H1 (cell line): ENCODE measurements at regions not wholly inside any gene's neighbourhood (a gene's known extent, or its start where the extent isn't known, plus 50 kb on each side); places are given as distances from the start of the nearest gene placed in this dataset.

ENCODE experiments used
- KDM1A ChIP-seq: fragments of 200-600, 300-600 bp; sonication (generic); IDR thresholded peaks from 2 replicates; pipeline ENCODE4 v1.7.1; 2016; ENCODE audit warnings: mild to moderate bottlenecking, low read length, borderline replicate concordance
- SAP30 ChIP-seq: fragments of 300-600 bp; sonication (generic); IDR thresholded peaks from 2 replicates; pipeline ENCODE4 v1.7.1; 2012; ENCODE audit warnings: low read length, moderate library complexity, mild to moderate bottlenecking, inconsistent platforms; ENCODE audit not compliant: insufficient read depth, insufficient replicate concordance
- TF ChIP-seq, protein P1 (sequence below): fragments of 300-600 bp; sonication (generic); IDR thresholded peaks from 2 replicates; pipeline ENCODE4 v1.7.1; 2012; ENCODE audit warnings: low read length, moderate library complexity, mild to moderate bottlenecking, inconsistent platforms; ENCODE audit not compliant: insufficient replicate concordance
- TF ChIP-seq, protein P2 (sequence below): IDR thresholded peaks from 2 replicates; pipeline ENCODE4 v1.6.1; 2011; ENCODE audit warnings: low read length, improper control_type of control experiment

DNA sequence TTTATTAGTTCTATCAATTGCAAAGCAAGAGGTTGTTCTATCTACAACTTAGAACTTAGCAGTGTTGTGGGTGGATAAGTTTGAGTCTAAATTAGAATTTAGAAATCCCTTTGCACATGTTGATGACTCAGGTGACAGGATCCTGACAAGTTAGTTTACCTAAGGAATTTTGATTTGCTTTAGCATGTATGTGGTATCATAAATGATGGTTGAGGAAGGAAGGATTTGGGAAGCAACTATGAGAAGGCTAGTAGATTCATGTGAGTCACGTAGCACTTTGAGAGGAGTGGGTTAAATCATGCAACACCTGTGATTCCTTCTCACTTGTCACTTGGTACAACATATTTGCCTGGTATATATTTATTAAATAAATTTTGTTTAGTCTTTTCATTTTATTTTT lies 223.7 kb upstream of the USP25 start (continued):
- TF ChIP-seq, protein P1, sequence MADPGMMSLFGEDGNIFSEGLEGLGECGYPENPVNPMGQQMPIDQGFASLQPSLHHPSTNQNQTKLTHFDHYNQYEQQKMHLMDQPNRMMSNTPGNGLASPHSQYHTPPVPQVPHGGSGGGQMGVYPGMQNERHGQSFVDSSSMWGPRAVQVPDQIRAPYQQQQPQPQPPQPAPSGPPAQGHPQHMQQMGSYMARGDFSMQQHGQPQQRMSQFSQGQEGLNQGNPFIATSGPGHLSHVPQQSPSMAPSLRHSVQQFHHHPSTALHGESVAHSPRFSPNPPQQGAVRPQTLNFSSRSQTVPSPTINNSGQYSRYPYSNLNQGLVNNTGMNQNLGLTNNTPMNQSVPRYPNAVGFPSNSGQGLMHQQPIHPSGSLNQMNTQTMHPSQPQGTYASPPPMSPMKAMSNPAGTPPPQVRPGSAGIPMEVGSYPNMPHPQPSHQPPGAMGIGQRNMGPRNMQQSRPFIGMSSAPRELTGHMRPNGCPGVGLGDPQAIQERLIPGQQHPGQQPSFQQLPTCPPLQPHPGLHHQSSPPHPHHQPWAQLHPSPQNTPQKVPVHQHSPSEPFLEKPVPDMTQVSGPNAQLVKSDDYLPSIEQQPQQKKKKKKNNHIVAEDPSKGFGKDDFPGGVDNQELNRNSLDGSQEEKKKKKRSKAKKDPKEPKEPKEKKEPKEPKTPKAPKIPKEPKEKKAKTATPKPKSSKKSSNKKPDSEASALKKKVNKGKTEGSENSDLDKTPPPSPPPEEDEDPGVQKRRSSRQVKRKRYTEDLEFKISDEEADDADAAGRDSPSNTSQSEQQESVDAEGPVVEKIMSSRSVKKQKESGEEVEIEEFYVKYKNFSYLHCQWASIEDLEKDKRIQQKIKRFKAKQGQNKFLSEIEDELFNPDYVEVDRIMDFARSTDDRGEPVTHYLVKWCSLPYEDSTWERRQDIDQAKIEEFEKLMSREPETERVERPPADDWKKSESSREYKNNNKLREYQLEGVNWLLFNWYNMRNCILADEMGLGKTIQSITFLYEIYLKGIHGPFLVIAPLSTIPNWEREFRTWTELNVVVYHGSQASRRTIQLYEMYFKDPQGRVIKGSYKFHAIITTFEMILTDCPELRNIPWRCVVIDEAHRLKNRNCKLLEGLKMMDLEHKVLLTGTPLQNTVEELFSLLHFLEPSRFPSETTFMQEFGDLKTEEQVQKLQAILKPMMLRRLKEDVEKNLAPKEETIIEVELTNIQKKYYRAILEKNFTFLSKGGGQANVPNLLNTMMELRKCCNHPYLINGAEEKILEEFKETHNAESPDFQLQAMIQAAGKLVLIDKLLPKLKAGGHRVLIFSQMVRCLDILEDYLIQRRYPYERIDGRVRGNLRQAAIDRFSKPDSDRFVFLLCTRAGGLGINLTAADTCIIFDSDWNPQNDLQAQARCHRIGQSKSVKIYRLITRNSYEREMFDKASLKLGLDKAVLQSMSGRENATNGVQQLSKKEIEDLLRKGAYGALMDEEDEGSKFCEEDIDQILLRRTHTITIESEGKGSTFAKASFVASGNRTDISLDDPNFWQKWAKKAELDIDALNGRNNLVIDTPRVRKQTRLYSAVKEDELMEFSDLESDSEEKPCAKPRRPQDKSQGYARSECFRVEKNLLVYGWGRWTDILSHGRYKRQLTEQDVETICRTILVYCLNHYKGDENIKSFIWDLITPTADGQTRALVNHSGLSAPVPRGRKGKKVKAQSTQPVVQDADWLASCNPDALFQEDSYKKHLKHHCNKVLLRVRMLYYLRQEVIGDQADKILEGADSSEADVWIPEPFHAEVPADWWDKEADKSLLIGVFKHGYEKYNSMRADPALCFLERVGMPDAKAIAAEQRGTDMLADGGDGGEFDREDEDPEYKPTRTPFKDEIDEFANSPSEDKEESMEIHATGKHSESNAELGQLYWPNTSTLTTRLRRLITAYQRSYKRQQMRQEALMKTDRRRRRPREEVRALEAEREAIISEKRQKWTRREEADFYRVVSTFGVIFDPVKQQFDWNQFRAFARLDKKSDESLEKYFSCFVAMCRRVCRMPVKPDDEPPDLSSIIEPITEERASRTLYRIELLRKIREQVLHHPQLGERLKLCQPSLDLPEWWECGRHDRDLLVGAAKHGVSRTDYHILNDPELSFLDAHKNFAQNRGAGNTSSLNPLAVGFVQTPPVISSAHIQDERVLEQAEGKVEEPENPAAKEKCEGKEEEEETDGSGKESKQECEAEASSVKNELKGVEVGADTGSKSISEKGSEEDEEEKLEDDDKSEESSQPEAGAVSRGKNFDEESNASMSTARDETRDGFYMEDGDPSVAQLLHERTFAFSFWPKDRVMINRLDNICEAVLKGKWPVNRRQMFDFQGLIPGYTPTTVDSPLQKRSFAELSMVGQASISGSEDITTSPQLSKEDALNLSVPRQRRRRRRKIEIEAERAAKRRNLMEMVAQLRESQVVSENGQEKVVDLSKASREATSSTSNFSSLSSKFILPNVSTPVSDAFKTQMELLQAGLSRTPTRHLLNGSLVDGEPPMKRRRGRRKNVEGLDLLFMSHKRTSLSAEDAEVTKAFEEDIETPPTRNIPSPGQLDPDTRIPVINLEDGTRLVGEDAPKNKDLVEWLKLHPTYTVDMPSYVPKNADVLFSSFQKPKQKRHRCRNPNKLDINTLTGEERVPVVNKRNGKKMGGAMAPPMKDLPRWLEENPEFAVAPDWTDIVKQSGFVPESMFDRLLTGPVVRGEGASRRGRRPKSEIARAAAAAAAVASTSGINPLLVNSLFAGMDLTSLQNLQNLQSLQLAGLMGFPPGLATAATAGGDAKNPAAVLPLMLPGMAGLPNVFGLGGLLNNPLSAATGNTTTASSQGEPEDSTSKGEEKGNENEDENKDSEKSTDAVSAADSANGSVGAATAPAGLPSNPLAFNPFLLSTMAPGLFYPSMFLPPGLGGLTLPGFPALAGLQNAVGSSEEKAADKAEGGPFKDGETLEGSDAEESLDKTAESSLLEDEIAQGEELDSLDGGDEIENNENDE: no peak
- TF ChIP-seq SAP30 (no peak), KDM1A (no peak)
- TF ChIP-seq, protein P2, sequence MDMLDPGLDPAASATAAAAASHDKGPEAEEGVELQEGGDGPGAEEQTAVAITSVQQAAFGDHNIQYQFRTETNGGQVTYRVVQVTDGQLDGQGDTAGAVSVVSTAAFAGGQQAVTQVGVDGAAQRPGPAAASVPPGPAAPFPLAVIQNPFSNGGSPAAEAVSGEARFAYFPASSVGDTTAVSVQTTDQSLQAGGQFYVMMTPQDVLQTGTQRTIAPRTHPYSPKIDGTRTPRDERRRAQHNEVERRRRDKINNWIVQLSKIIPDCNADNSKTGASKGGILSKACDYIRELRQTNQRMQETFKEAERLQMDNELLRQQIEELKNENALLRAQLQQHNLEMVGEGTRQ: no peak
